GM12878 (cell line): ENCODE measurements at regions not wholly inside any gene's neighbourhood (a gene's known extent, or its start where the extent isn't known, plus 50 kb on each side); places are given as distances from the start of the nearest gene placed in this dataset.

Source experiments
- ATAC-seq: fragments of 200-7000 bp; cut with Tn5 transposase; 3 replicates; pipeline ENCODE4 v1.9.1; 2020; ENCODE audit warnings: mild to moderate bottlenecking, moderate library complexity
- BruUV-seq: library from RNA; stranded (reverse); fragments of 400-500 nt; replicated peaks from 2 replicates; lab custom pipeline; 2021; lab: Mats Ljungman, UMichigan
- CTCF ChIA-PET: fragments of 300-600 bp; sonication (Branson Sonifier 250); formaldehyde crosslinking; extraction: SDS; loops from one replicate; lab custom pipeline; 2021; ENCODE audit warnings: inconsistent platforms; lab: Yijun Ruan, JAX
- POLR2A ChIA-PET: fragments of 350-600 bp; formaldehyde crosslinking; extraction: SDS; loops from one replicate; lab custom pipeline; 2021; ENCODE audit warnings: inconsistent platforms; lab: Charles Lee
- RAD21 ChIA-PET: fragments of 300-600 bp; sonication (Branson Sonifier 250); formaldehyde crosslinking; loops from one replicate; lab custom pipeline; 2023; ENCODE audit warnings: antibody characterized with exemption; ENCODE audit not compliant: unreplicated experiment; lab: Charles Lee
- SMC1A ChIA-PET: fragments of 300-600 bp; sonication (Branson Sonifier 250); formaldehyde crosslinking; loops from one replicate; lab custom pipeline; 2023; ENCODE audit not compliant: unreplicated experiment, uncharacterized antibody; lab: Charles Lee
- DNase-seq: peaks from one replicate; pipeline ENCODE4 v3.0.0-alpha.2; 2011; ENCODE audit warnings: low read depth, low spot score
- FAIRE-seq: peaks from 3 replicates; lab custom pipeline; 2011; peaks lifted over from hg19 to GRCh38; lab: Jason Lieb, UNC
- H2AFZ ChIP-seq: 2 replicates; pipeline ENCODE4 v1.6.0; 2011; ENCODE audit warnings: low read depth, low read length, control low read depth; ENCODE audit not compliant: control insufficient read depth
- H3K27ac ChIP-seq: 2 replicates; pipeline ENCODE4 v1.5.1; 2011; ENCODE audit warnings: control low read depth; ENCODE audit not compliant: control insufficient read depth, insufficient read depth
- H3K27me3 ChIP-seq, 2 experiments: replicated peaks in 1 of 2; 2 replicates each; pipeline versions ENCODE4 v1.6.0 to v1.6.1; 2011; ENCODE audit warnings: low read length in 1 of 2; ENCODE audit not compliant: control insufficient read depth in 2 of 2, insufficient read depth in 2 of 2
- H3K36me3 ChIP-seq, 2 experiments: 2 replicates each; pipeline ENCODE4 v1.5.1; 2011; ENCODE audit warnings: low read length in 1 of 2; ENCODE audit not compliant: control insufficient read depth in 2 of 2, insufficient read depth in 2 of 2
- H3K4me1 ChIP-seq: 2 replicates; pipeline ENCODE4 v1.6.1; 2011; ENCODE audit warnings: mild to moderate bottlenecking, low read length, moderate library complexity, mixed read lengths; ENCODE audit not compliant: control insufficient read depth, insufficient read depth
- H3K4me2 ChIP-seq: 2 replicates; pipeline ENCODE4 v1.6.0; 2011; ENCODE audit warnings: control low read depth; ENCODE audit not compliant: control insufficient read depth, insufficient read depth
- H3K4me3 ChIP-seq: fragments of 200-600 bp; sonication (generic); 2 replicates; pipeline ENCODE4 v1.5.1; 2016
- H3K79me2 ChIP-seq: 2 replicates; pipeline ENCODE4 v1.6.0; 2011; ENCODE audit warnings: low read length; ENCODE audit not compliant: control insufficient read depth, insufficient read depth
- H3K9ac ChIP-seq: 2 replicates; pipeline ENCODE4 v1.8.0; 2011; ENCODE audit warnings: low read length, control low read depth, mixed read lengths; ENCODE audit not compliant: control insufficient read depth, insufficient read depth
- H3K9me3 ChIP-seq: replicated peaks from 3 replicates; pipeline ENCODE4 v1.5.1; 2011; ENCODE audit warnings: mild to moderate bottlenecking, low read length; ENCODE audit not compliant: control insufficient read depth, insufficient read depth
- H4K20me1 ChIP-seq: 2 replicates; pipeline ENCODE4 v1.6.0; 2011; ENCODE audit not compliant: control insufficient read depth, insufficient read depth
- MEF2A ChIP-seq: IDR thresholded peaks from 2 replicates; pipeline ENCODE4 v1.6.1; 2011; ENCODE audit warnings: low read depth, mild to moderate bottlenecking, low read length, moderate library complexity; ENCODE audit not compliant: insufficient read depth
- NR2C1 ChIP-seq: fragments of 450-650 bp; IDR thresholded peaks from 2 replicates; pipeline ENCODE4 v1.6.1; 2017; ENCODE audit warnings: antibody characterized with exemption, mild to moderate bottlenecking, moderate library complexity
- WGBS: methylation state at CpG from one replicate; pipeline ENCODE4 v1.1.6; 2016; ENCODE audit warnings: low lambda C conversion rate; ENCODE audit not compliant: insufficient replicate concordance, insufficient coverage; ENCODE audit errors: missing lambda C conversion rate; 5-methylcytosine and 5-hydroxymethylcytosine counted together
- in situ Hi-C: fragments of 300-500 bp; cut with MboI; formaldehyde crosslinking; loops from 9 replicates; pipeline ENCODE4 v1.14.3; 2018; ENCODE audit warnings: mixed read lengths
- intact Hi-C: fragments of 100-400 bp; cut with micrococcal nuclease; formaldehyde crosslinking; loops from one replicate; pipeline ENCODE4 v1.14.2; 2022; ENCODE audit not compliant: unreplicated experiment
- TF ChIP-seq, protein P1 (sequence below): fragments of 450-650 bp; formaldehyde crosslinking; IDR thresholded peaks from 2 replicates; pipeline ENCODE4 v1.5.0; 2022; ENCODE audit warnings: mild to moderate bottlenecking, missing genetic modification characterization

DNA sequence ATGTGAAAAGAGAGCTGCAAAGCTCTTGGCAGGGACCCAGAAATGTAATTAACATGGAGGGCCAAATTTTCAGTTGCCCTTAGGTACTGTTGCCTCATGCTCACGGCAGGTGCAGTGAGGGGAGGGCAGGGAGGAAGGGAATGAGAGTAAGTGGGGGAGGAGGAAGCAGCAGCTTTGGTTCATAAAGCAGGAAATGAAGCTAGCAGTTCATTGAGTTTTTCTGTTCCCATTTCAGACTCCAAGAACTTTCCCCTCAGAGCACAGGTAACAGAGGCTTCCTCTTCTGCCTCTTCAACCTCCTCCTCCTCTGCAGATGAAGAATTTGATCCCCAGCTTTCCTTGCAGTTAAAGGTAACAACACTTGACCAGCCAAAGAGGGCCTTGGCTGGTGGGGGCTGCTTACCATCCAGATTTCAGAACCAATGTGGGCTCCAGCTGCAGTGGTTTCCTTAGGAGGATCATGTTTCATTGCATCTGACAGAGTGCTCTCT is 57.9 kb upstream of the PARVA start:
- BruUV-seq, result no TSS peak
- POLR2A ChIA-PET, result no interaction called here
- DNase-seq (no peak), ATAC-seq (no peak), FAIRE-seq (no peak)
- no peaks in the 10 kb centered on the region for H3K79me2 ChIP-seq
- no peak overlapping the region for H3K4me2 ChIP-seq
- H3K9me3 ChIP-seq, result no peaks in the 10 kb centered on the region; the same call in 2 of the 3 replicates
- no peaks in the 10 kb centered on the region for H4K20me1 ChIP-seq
- TF ChIP-seq, protein P1, sequence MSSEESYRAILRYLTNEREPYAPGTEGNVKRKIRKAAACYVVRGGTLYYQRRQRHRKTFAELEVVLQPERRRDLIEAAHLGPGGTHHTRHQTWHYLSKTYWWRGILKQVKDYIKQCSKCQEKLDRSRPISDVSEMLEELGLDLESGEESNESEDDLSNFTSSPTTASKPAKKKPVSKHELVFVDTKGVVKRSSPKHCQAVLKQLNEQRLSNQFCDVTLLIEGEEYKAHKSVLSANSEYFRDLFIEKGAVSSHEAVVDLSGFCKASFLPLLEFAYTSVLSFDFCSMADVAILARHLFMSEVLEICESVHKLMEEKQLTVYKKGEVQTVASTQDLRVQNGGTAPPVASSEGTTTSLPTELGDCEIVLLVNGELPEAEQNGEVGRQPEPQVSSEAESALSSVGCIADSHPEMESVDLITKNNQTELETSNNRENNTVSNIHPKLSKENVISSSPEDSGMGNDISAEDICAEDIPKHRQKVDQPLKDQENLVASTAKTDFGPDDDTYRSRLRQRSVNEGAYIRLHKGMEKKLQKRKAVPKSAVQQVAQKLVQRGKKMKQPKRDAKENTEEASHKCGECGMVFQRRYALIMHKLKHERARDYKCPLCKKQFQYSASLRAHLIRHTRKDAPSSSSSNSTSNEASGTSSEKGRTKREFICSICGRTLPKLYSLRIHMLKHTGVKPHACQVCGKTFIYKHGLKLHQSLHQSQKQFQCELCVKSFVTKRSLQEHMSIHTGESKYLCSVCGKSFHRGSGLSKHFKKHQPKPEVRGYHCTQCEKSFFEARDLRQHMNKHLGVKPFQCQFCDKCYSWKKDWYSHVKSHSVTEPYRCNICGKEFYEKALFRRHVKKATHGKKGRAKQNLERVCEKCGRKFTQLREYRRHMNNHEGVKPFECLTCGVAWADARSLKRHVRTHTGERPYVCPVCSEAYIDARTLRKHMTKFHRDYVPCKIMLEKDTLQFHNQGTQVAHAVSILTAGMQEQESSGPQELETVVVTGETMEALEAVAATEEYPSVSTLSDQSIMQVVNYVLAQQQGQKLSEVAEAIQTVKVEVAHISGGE (CRISPR knock-in tag), result no peak
- no peak for TF ChIP-seq MEF2A
- TF ChIP-seq NR2C1, result no peak
- no peaks in the 10 kb centered on the region for H3K36me3 ChIP-seq
- RAD21 ChIA-PET, result no interaction called here
- intact Hi-C loops (no loop called here), in situ Hi-C loops (no loop called here)
- SMC1A ChIA-PET, result interaction anchor here (0.6 to 1.1 kb wide), 2 partner anchors 12 to 491 kb away, joined by 3 read pairs; no protein-coding TSS in a partner anchor
- H3K27me3 ChIP-seq, result no peaks in the 10 kb centered on the region
- CTCF ChIA-PET, result interaction anchor here (1.0 kb wide), 1 partner anchor 12 kb away, joined by 3 read pairs; no protein-coding TSS in a partner anchor
- no peaks in the 10 kb centered on the region for H3K4me1 ChIP-seq
- no peak overlapping the region for H3K4me3 ChIP-seq
- H3K9ac ChIP-seq, result no peak overlapping the region
- 7% methylated on average over 1 of the region's 1 CpG for WGBS
- no peak overlapping the region for H3K27ac ChIP-seq
- no peak overlapping the region for H2AFZ ChIP-seq
